IPS-20b (cell line): ENCODE measurements at regions not wholly inside any gene's neighbourhood (a gene's known extent, or its start where the extent isn't known, plus 50 kb on each side); places are given as distances from the start of the nearest gene placed in this dataset.
"Not testable (repeated sequence)": the region's sequence is repeated elsewhere in the genome, so short reads cannot be mapped to it uniquely, and the experiment has no call there.

Source experiments
- H3K27ac ChIP-seq: one replicate; pipeline ENCODE4 v1.5.1; 2013; ENCODE audit warnings: low read length
- H3K27me3 ChIP-seq: 2 replicates; pipeline ENCODE4 v1.6.1; 2013; ENCODE audit warnings: mild to moderate bottlenecking, low read length, inconsistent platforms; ENCODE audit not compliant: insufficient read depth
- H3K36me3 ChIP-seq: 2 replicates; pipeline ENCODE4 v1.6.1; 2013; ENCODE audit warnings: low read depth, mild to moderate bottlenecking, inconsistent platforms, low read length, moderate library complexity; ENCODE audit not compliant: insufficient read depth
- H3K4me1 ChIP-seq: 2 replicates; pipeline ENCODE4 v1.6.1; 2013; ENCODE audit warnings: mild to moderate bottlenecking, control low read depth, inconsistent platforms, low read length, moderate library complexity; ENCODE audit not compliant: insufficient read depth
- H3K4me3 ChIP-seq: 2 replicates; pipeline ENCODE4 v1.5.1; 2013; ENCODE audit warnings: mild to moderate bottlenecking, low read length, inconsistent platforms
- H3K9ac ChIP-seq: 2 replicates; pipeline ENCODE4 v1.6.1; 2013; ENCODE audit warnings: low read depth, mild to moderate bottlenecking, inconsistent platforms, low read length, moderate library complexity
- H3K9me3 ChIP-seq: 2 replicates; pipeline ENCODE4 v1.6.1; 2013; ENCODE audit warnings: mild to moderate bottlenecking, low read depth, low read length, inconsistent platforms; ENCODE audit not compliant: insufficient read depth

GRCh38 chr6:130494729-130495128, 128.9 kb downstream of the TMEM200A start:
- no peak overlapping the region for H3K27ac ChIP-seq
- no peaks in the 10 kb centered on the region for H3K9me3 ChIP-seq
- no peaks in the 10 kb centered on the region for H3K27me3 ChIP-seq
- no peaks in the 10 kb centered on the region for H3K36me3 ChIP-seq
- H3K4me1 ChIP-seq, result peaks cover 5% of the 10 kb centered on the region; the same call in 1 of the 2 replicates
- H3K4me3 ChIP-seq, result no peak overlapping the region
- no peak overlapping the region for H3K9ac ChIP-seq

GRCh38 chr6:130500693-130501092, 134.9 kb downstream of the TMEM200A start:
- Histone ChIP-seq H3K9ac (no peak overlapping the region), H3K4me1 (peaks cover 5% of the 10 kb centered on the region; the same call in 1 of the 2 replicates), H3K4me3 (no peak overlapping the region), H3K9me3 (no peaks in the 10 kb centered on the region), H3K27ac (no peak overlapping the region), H3K36me3 (no peaks in the 10 kb centered on the region), H3K27me3 (no peaks in the 10 kb centered on the region)

- H3K9ac ChIP-seq, result no peak overlapping the region
- no peaks in the 10 kb centered on the region for H3K9me3 ChIP-seq
- no peaks in the 10 kb centered on the region for H3K4me1 ChIP-seq
- no peaks in the 10 kb centered on the region for H3K36me3 ChIP-seq
- H3K27me3 ChIP-seq, result no peaks in the 10 kb centered on the region
- H3K4me3 ChIP-seq, result no peak overlapping the region
- H3K27ac ChIP-seq, result no peak overlapping the region
Observed at GRCh38 chr6:130503146-130503545, 137.3 kb downstream of the TMEM200A start.

- Histone ChIP-seq H3K9me3 (no peaks in the 10 kb centered on the region), H3K27me3 (no peaks in the 10 kb centered on the region), H3K9ac (no peak overlapping the region), H3K4me3 (no peak overlapping the region), H3K36me3 (no peaks in the 10 kb centered on the region), H3K4me1 (no peaks in the 10 kb centered on the region), H3K27ac (no peak overlapping the region)
Observed at GRCh38 chr6:130505808-130506598, 140.2 kb downstream of the TMEM200A start.

GRCh38 chr6:130507005-130507665, 141.3 kb downstream of the TMEM200A start:
- not testable (repeated sequence) for H3K36me3 ChIP-seq, H3K9me3 ChIP-seq, H3K4me3 ChIP-seq, H3K9ac ChIP-seq, H3K27me3 ChIP-seq, H3K27ac ChIP-seq, H3K4me1 ChIP-seq

- H3K4me1 ChIP-seq, result no peaks in the 10 kb centered on the region
- no peak overlapping the region for H3K4me3 ChIP-seq
- no peak overlapping the region for H3K27ac ChIP-seq
- H3K9ac ChIP-seq, result no peak overlapping the region
- no peaks in the 10 kb centered on the region for H3K36me3 ChIP-seq
- no peaks in the 10 kb centered on the region for H3K9me3 ChIP-seq
- no peaks in the 10 kb centered on the region for H3K27me3 ChIP-seq
Observed at GRCh38 chr6:130507666-130508028, 141.8 kb downstream of the TMEM200A start.

GRCh38 chr6:130513770-130514169, 148.0 kb downstream of the TMEM200A start:
- Histone ChIP-seq H3K4me3 (no peak overlapping the region), H3K27ac (no peak overlapping the region), H3K27me3 (no peaks in the 10 kb centered on the region), H3K9me3 (no peaks in the 10 kb centered on the region), H3K9ac (no peak overlapping the region), H3K36me3 (no peaks in the 10 kb centered on the region), H3K4me1 (no peaks in the 10 kb centered on the region)

- H3K27me3 ChIP-seq, result no peaks in the 10 kb centered on the region
- no peak overlapping the region for H3K4me3 ChIP-seq
- H3K4me1 ChIP-seq, result no peaks in the 10 kb centered on the region
- no peak overlapping the region for H3K9ac ChIP-seq
- no peak overlapping the region for H3K27ac ChIP-seq
- H3K9me3 ChIP-seq, result no peaks in the 10 kb centered on the region
- no peaks in the 10 kb centered on the region for H3K36me3 ChIP-seq
Observed at GRCh38 chr6:130514712-130515111, 148.9 kb downstream of the TMEM200A start.

- Histone ChIP-seq H3K9ac (no peak overlapping the region), H3K9me3 (no peaks in the 10 kb centered on the region), H3K27me3 (no peaks in the 10 kb centered on the region), H3K36me3 (no peaks in the 10 kb centered on the region), H3K4me1 (no peaks in the 10 kb centered on the region), H3K27ac (no peak overlapping the region), H3K4me3 (no peak overlapping the region)
Observed at GRCh38 chr6:130515306-130515705, 149.5 kb downstream of the TMEM200A start.

GRCh38 chr6:130516604-130517003, 150.8 kb downstream of the TMEM200A start:
- Histone ChIP-seq H3K36me3 (no peaks in the 10 kb centered on the region), H3K9me3 (no peaks in the 10 kb centered on the region), H3K4me1 (no peaks in the 10 kb centered on the region), H3K27me3 (no peaks in the 10 kb centered on the region), H3K9ac (no peak overlapping the region), H3K27ac (no peak overlapping the region), H3K4me3 (no peak overlapping the region)

- no peaks in the 10 kb centered on the region for H3K27me3 ChIP-seq
- no peaks in the 10 kb centered on the region for H3K9me3 ChIP-seq
- no peak overlapping the region for H3K27ac ChIP-seq
- no peaks in the 10 kb centered on the region for H3K36me3 ChIP-seq
- no peak overlapping the region for H3K9ac ChIP-seq
- H3K4me3 ChIP-seq, result no peak overlapping the region
- no peaks in the 10 kb centered on the region for H3K4me1 ChIP-seq
Observed at GRCh38 chr6:130517444-130517931, 151.7 kb downstream of the TMEM200A start.

GRCh38 chr6:130518588-130518987, 152.8 kb downstream of the TMEM200A start:
- H3K36me3 ChIP-seq, result no peaks in the 10 kb centered on the region
- H3K27me3 ChIP-seq, result no peaks in the 10 kb centered on the region
- H3K9me3 ChIP-seq, result no peaks in the 10 kb centered on the region
- no peak overlapping the region for H3K9ac ChIP-seq
- H3K27ac ChIP-seq, result no peak overlapping the region
- H3K4me3 ChIP-seq, result no peak overlapping the region
- H3K4me1 ChIP-seq, result no peaks in the 10 kb centered on the region
